Lower leg skin (tissue), 3 donors: ENCODE measurements at regions not wholly inside any gene's neighbourhood (a gene's known extent, or its start where the extent isn't known, plus 50 kb on each side); places are given as distances from the start of the nearest gene placed in this dataset.

Experiments
- POLR2A ChIP-seq, 2 donors: fragments of 450-650 bp; IDR thresholded peaks; one replicate each; pipeline ENCODE4 v1.6.1; 2016 to 2017; ENCODE audit warnings: antibody characterized with exemption in 2 of 2, mild to moderate bottlenecking in 1 of 2, moderate library complexity in 1 of 2
- TF ChIP-seq, protein P1 (sequence below), 3 donors: fragments of 450-650 bp; IDR thresholded peaks; one replicate each; pipeline ENCODE4 v1.5.1; 2016; ENCODE audit warnings: antibody characterized with exemption in 3 of 3, mild to moderate bottlenecking in 3 of 3, moderate library complexity in 2 of 3

DNA sequence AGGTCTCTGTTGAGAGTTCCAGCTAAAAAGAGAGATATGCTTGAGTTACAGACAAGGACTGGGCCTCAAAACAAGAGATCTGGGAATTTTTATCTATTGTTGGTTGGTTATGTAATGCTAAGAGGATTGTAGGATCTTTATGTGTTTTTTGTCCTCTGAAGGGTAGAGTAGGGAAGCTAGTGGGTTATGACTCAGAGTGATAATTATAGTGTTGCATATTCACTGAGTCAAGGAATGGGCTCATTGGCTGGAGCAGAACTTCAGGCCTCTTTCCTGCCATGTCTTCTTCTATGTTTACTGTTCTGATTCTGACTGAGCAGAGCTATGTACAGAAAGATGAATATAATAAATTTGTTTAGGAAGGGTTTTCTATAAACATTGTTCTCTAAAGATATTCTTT is 66.1 kb upstream of the NOX3 start:
- no peak for TF ChIP-seq POLR2A (IDR thresholded peaks at IDR 0.05)
- TF ChIP-seq, protein P1, sequence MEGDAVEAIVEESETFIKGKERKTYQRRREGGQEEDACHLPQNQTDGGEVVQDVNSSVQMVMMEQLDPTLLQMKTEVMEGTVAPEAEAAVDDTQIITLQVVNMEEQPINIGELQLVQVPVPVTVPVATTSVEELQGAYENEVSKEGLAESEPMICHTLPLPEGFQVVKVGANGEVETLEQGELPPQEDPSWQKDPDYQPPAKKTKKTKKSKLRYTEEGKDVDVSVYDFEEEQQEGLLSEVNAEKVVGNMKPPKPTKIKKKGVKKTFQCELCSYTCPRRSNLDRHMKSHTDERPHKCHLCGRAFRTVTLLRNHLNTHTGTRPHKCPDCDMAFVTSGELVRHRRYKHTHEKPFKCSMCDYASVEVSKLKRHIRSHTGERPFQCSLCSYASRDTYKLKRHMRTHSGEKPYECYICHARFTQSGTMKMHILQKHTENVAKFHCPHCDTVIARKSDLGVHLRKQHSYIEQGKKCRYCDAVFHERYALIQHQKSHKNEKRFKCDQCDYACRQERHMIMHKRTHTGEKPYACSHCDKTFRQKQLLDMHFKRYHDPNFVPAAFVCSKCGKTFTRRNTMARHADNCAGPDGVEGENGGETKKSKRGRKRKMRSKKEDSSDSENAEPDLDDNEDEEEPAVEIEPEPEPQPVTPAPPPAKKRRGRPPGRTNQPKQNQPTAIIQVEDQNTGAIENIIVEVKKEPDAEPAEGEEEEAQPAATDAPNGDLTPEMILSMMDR (IDR thresholded peaks at IDR 0.05), result no peak
